GM10266 (cell line): ENCODE measurements at regions not wholly inside any gene's neighbourhood (a gene's known extent, or its start where the extent isn't known, plus 50 kb on each side); places are given as distances from the start of the nearest gene placed in this dataset.

Experiments used
- DNase-seq: peaks from one replicate; pipeline ENCODE4 v3.0.0; 2012; ENCODE audit errors: extremely low spot score
- CTCF ChIP-seq: IDR thresholded peaks from 2 replicates; pipeline ENCODE4 v1.5.1; 2012; ENCODE audit warnings: mild to moderate bottlenecking, low read depth; ENCODE audit not compliant: control insufficient read depth, insufficient read depth; ENCODE audit errors: missing control alignments

GRCh38 chr4:35494955-35495354, 749.4 kb downstream of the ARAP2 start:
- TF ChIP-seq CTCF = no peak

GRCh38 chr4:35500812-35501211, 743.5 kb downstream of the ARAP2 start:
- DNase-seq = no peak
- no peak for TF ChIP-seq CTCF

More at GRCh38 chr4:35494955-35495354, 749.4 kb downstream of the ARAP2 start:
- DNase-seq = no peak

GRCh38 chr4:35503435-35503834, 740.9 kb downstream of the ARAP2 start:
- TF ChIP-seq CTCF = no peak
- DNase-seq = no peak

GRCh38 chr4:35506161-35506560, 738.2 kb downstream of the ARAP2 start:
- DNase-seq = no peak
- no peak for TF ChIP-seq CTCF

- TF ChIP-seq CTCF = no peak
- DNase-seq = no peak
Measured at GRCh38 chr4:35511851-35512250, 732.5 kb downstream of the ARAP2 start.

GRCh38 chr4:35516102-35516501, 728.2 kb downstream of the ARAP2 start:
- no peak for TF ChIP-seq CTCF

GRCh38 chr4:35520059-35520458, 724.3 kb downstream of the ARAP2 start:
- TF ChIP-seq CTCF = no peak
- DNase-seq = no peak

More at GRCh38 chr4:35516102-35516501, 728.2 kb downstream of the ARAP2 start:
- DNase-seq = no peak
